T47D (cell line): ENCODE measurements at regions not wholly inside any gene's neighbourhood (a gene's known extent, or its start where the extent isn't known, plus 50 kb on each side); places are given as distances from the start of the nearest gene placed in this dataset.
"Not testable (repeated sequence)": the region's sequence is repeated elsewhere in the genome, so short reads cannot be mapped to it uniquely, and the experiment has no call there.

Experiments
- DNase-seq, 2 experiments: peaks; one replicate each; pipeline versions ENCODE4 v3.0.0 to v3.0.0-alpha.2; 2011 to 2012; ENCODE audit warnings: low read depth in 1 of 2, low spot score in 1 of 2
- JUND ChIP-seq: IDR thresholded peaks from 2 replicates; pipeline ENCODE4 v1.6.1; 2012; ENCODE audit warnings: low read depth
- in situ Hi-C: cut with HindIII; loops from 2 replicates; pipeline ENCODE4 v1.10.0; 2016; ENCODE audit warnings: low sequenced_read_pairs, low pct_unique_long_range_greater_than_20kb

GRCh38 chr11:45398325-45398724, 112.2 kb upstream of the SYT13 start:
- no peak for DNase-seq
- TF ChIP-seq JUND = no peak
- in situ Hi-C loops = no loop called here

DNA sequence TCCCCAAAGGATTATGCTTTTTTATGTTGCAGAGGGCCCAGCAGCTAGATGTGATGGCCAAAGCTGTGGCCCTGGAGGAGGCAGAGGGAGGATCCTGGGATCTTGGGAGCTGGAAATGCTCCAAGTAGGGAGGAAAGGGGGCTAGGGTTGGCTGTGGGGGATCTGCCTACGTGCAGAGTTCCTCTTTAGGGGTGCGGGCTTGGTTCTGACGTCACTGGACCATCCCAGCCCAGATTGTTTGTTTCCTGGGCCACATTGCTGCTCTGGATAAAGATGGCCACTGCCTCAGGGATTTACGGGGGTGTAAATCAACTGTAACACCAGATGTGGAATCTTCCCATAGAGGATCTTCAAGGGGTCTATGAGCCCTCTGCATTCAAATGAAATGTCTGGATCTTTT, 110.3 kb upstream of the SYT13 start:
- in situ Hi-C loops = no loop called here
- no peak for TF ChIP-seq JUND
- no peak for DNase-seq

- TF ChIP-seq JUND = no peak
- in situ Hi-C loops = no loop called here
- no peak for DNase-seq
Observed at GRCh38 chr11:45395947-45396346, 109.8 kb upstream of the SYT13 start.

DNA sequence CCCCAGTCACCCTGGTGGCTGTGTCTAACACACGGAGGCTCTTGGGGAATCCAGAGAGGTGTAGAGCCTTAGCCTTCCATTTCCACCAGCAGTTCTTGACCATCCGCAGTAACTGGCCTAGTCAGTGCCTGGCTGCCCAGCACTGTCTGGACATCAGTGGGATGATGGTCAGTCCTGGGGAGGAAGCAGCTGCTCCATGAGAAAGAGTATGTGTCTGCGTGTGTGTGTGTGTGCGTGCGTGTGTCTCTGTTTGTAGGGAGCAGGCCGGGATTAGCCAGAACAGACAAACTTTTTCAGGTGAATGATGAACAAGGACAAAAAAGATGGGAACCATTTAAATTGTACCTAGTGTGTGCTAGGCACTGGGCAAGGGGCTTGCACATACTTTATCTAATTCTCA, 109.3 kb upstream of the SYT13 start:
- TF ChIP-seq JUND = no peak
- in situ Hi-C loops = no loop called here

DNA sequence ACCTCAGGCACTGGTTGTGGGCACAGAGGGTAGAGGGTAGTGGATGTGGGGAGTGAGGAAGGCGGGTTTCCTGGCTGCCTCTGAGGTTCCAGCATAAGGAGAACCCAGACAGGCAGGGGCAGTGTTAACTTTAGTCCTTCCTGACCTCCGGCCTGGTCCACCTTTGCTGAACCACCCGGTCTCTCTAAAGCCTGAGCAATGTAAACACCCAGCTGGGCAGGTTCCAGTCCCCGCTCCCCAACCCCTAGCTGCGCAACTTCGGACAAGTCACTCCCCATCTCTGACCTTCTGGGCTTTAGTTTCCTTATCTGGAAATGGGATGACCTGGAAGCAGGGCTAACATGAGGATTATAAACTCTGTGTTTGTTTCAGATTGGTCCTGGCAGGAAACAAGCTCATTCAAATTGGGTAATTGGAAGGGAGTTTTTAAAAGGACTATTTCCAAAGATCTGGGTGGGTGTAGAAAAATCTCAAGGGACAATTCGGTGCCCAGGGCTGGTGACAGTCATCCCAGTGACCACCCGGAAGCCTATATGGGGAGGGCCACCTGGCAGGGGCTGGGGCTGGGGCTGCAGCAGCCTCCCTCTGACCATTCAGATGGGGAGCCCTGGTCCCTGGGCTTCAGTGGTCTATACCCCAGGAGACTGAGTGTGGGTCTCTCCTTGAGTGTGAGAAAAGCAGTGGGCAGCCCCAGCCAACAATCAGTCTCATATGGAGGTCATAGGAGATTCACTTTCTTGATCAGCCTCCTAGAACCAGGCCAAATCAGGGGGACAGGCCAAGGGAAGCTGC, 108.3 kb upstream of the SYT13 start:
- no peak for TF ChIP-seq JUND
- no peak for DNase-seq
- in situ Hi-C loops = no loop called here

More for the DNA sequence above, 109.3 kb upstream of the SYT13 start:
- DNase-seq = no peak

- no peak for DNase-seq
- in situ Hi-C loops = no loop called here
- no peak for TF ChIP-seq JUND
Observed at GRCh38 chr11:45393826-45394225, 107.7 kb upstream of the SYT13 start.

DNA sequence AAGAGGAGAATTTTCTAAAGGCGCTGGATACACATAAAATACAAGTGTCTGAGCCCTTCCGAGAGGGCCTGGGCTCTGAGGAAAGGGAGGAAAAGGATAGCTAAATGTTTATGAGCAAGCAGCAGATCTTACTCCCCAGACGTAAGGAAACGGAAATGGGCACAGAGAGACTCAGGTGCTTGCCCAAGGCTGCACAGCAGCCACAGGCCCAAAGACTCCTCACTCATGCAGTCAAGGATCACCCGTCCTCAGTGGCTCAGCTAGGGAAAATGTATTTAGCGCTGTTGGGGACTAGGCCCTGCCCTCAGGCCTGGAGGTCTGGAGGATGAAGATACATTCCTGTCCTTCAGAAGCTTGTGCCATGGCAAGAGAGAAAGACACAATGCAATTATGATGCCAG, 107.2 kb upstream of the SYT13 start:
- TF ChIP-seq JUND = no peak
- in situ Hi-C loops = no loop called here
- no peak for DNase-seq

DNA sequence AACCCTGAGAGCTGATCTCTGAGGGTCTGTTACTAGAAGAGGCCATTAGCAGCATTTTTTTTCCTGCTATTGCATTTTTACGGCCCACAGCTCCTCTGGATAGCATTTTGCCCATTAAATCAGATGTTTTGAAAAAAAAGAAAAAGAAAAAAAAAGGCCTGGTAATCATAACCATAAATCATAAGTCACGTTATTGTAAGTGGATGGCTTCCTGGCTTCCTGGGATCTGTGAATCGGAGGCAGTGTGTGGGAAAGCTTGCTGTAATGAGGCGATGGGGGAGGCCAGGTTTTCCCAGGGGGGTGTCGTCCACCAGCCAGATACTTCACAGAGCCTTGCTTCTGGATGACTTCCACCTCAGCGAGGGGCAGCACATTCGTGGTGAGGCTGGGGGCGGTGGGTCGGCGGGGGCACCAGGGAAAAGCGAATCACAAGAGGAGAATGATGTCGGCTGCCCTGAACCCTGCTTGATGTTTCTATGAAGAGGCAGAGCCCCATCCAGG, 106.5 kb upstream of the SYT13 start:
- no peak for DNase-seq
- in situ Hi-C loops = no loop called here
- TF ChIP-seq JUND = no peak

GRCh38 chr11:45392154-45392553, 106.0 kb upstream of the SYT13 start:
- DNase-seq = no peak
- no peak for TF ChIP-seq JUND
- in situ Hi-C loops = no loop called here

DNA sequence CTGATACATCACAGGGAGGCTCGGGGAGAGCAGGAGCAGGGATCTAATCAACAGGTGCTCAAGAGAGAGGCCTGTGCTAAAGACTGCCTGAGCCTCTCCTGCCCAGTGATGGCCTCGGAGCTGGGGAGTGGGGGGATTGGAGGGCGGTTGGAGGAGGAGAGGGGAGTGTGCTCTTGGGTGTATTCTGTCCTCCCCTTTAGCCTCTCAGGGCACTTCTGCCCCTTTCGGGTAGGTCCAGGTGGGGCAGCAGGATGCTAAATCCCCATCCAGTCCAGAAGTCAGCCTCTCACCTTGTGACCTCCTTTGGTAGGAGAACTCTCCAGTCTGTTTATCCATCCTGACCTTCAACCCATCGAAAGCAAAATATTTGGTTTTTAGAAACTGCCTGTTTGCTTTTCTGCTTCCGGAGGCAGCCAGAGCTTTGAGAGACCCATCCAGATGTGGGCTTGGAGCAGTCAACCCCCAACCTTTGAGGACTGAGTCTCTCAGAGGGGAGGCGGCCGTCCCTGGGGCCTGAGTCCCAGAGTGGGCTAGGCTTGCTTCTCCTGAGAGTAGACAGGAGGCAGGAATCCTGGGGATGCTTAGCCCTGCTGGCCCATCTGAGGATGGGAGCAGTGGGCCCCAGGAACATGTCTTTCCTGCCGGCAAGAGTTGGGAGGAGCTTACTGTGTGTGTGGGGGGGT, 105.2 kb upstream of the SYT13 start:
- TF ChIP-seq JUND = no peak
- DNase-seq = no peak
- in situ Hi-C loops = no loop called here

- no peak for DNase-seq
- in situ Hi-C loops = no loop called here
- no peak for TF ChIP-seq JUND
Observed at GRCh38 chr11:45390407-45390806, 104.3 kb upstream of the SYT13 start.

DNA sequence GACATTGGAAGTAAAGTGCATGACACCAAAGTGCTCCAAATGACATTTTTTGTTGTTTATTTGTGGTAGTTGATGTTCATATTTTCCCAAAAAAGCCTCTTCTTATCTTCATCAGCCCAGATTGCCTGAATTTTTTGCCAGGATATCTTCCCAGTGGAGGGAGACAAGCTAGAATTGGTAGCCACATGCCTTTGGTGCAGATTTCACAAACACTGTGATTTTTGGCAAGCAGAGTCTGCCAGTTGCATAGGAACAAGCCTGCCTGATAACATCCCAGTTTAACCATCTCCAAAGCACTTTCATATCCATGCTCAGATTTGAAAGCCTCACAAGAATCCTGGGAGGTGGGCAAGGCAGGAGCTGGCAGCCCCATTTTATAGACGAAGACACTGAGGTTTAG, 102.3 kb upstream of the SYT13 start:
- DNase-seq = no peak
- in situ Hi-C loops = no loop called here
- no peak for TF ChIP-seq JUND

DNA sequence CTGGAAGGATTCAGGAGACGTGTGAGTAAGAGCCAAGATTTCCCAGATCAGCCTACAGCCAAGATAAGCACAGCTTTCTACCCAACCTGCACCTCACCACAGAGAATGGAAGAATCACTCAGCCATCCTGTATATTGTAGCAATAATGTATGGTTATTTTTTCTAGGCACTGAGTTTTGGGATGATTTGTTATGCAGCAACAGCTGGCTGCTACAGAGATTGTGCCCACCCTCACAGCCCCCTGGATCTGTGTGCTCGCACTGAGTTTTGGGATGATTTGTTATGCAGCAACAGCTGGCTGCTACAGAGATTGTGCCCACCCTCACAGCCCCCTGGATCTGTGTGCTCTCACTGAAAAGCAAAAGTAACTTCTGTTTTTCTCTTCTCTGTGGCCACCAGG, 101.7 kb upstream of the SYT13 start:
- DNase-seq, in situ Hi-C loops: not testable (repeated sequence)
